Osteoblast (primary cell): ENCODE measurements at regions not wholly inside any gene's neighbourhood (a gene's known extent, or its start where the extent isn't known, plus 50 kb on each side); places are given as distances from the start of the nearest gene placed in this dataset.

Source experiments
- DNase-seq: peaks from one replicate; pipeline ENCODE4 v3.0.0; 2011; ENCODE audit warnings: low spot score, mixed read lengths; ENCODE audit not compliant: insufficient read length; ENCODE audit errors: missing footprints
- H2AFZ ChIP-seq: 2 replicates; pipeline ENCODE4 v1.6.0; 2011; ENCODE audit warnings: mild to moderate bottlenecking, low read length
- H3K27ac ChIP-seq: 2 replicates; pipeline ENCODE4 v1.5.1; 2011; ENCODE audit warnings: mild to moderate bottlenecking, low read depth, low read length, moderate library complexity
- H3K27me3 ChIP-seq: 2 replicates; pipeline ENCODE4 v1.6.0; 2012; ENCODE audit warnings: mild to moderate bottlenecking, control low read depth, inconsistent platforms, low read length, moderate library complexity; ENCODE audit not compliant: insufficient read depth
- H3K36me3 ChIP-seq: 2 replicates; pipeline ENCODE4 v1.5.1; 2011; ENCODE audit warnings: mild to moderate bottlenecking, low read length, control low read depth, moderate library complexity; ENCODE audit not compliant: insufficient read depth
- H3K4me1 ChIP-seq: 2 replicates; pipeline ENCODE4 v1.5.1; 2011; ENCODE audit warnings: mild to moderate bottlenecking, low read length, control low read depth, moderate library complexity; ENCODE audit not compliant: insufficient read depth
- H3K4me2 ChIP-seq: 2 replicates; pipeline ENCODE4 v1.6.0; 2011; ENCODE audit warnings: mild to moderate bottlenecking, low read length; ENCODE audit not compliant: insufficient read depth
- H3K4me3 ChIP-seq: fragments of 200-600 bp; sonication (generic); 3 replicates; pipeline ENCODE4 v1.5.1; 2012; ENCODE audit warnings: mild to moderate bottlenecking, low read length, inconsistent platforms; ENCODE audit not compliant: insufficient read depth
- H3K79me2 ChIP-seq: 2 replicates; pipeline ENCODE4 v1.6.0; 2012; ENCODE audit warnings: mild to moderate bottlenecking, low read length, control low read depth, inconsistent platforms; ENCODE audit not compliant: insufficient read depth
- H3K9me3 ChIP-seq: 2 replicates; pipeline ENCODE4 v1.5.1; 2011; ENCODE audit warnings: low read depth, low read length, control low read depth
- H4K20me1 ChIP-seq: 2 replicates; pipeline ENCODE4 v1.6.0; 2012; ENCODE audit warnings: mild to moderate bottlenecking, low read length, control low read depth; ENCODE audit not compliant: insufficient read depth
- TF ChIP-seq, protein P1 (sequence below): IDR thresholded peaks from 2 replicates; pipeline ENCODE4 v1.5.1; 2011; ENCODE audit warnings: mild to moderate bottlenecking, low read depth, low read length, moderate library complexity; ENCODE audit errors: extremely low read depth

GRCh38 chr11:122192634-122193255, 76.7 kb upstream of the BLID start:
- Histone ChIP-seq H3K79me2 (peaks cover 69% of the 10 kb centered on the region), H3K36me3 (peaks cover 9% of the 10 kb centered on the region), H3K4me1 (peaks cover 80% of the 10 kb centered on the region), H3K27me3 (no peaks in the 10 kb centered on the region), H3K4me3 (no peak overlapping the region), H4K20me1 (no peaks in the 10 kb centered on the region), H3K4me2 (no peak overlapping the region), H2AFZ (no peak overlapping the region), H3K9me3 (no peaks in the 10 kb centered on the region), H3K27ac (peak overlapping the region; percentile 83)
- DNase-seq, result no peak
- TF ChIP-seq, protein P1, sequence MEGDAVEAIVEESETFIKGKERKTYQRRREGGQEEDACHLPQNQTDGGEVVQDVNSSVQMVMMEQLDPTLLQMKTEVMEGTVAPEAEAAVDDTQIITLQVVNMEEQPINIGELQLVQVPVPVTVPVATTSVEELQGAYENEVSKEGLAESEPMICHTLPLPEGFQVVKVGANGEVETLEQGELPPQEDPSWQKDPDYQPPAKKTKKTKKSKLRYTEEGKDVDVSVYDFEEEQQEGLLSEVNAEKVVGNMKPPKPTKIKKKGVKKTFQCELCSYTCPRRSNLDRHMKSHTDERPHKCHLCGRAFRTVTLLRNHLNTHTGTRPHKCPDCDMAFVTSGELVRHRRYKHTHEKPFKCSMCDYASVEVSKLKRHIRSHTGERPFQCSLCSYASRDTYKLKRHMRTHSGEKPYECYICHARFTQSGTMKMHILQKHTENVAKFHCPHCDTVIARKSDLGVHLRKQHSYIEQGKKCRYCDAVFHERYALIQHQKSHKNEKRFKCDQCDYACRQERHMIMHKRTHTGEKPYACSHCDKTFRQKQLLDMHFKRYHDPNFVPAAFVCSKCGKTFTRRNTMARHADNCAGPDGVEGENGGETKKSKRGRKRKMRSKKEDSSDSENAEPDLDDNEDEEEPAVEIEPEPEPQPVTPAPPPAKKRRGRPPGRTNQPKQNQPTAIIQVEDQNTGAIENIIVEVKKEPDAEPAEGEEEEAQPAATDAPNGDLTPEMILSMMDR, result no peak

- peaks cover 66% of the 10 kb centered on the region for H3K79me2 ChIP-seq
- no peaks in the 10 kb centered on the region for H4K20me1 ChIP-seq
- peaks cover 20% of the 10 kb centered on the region for H3K36me3 ChIP-seq
- peak overlapping the region; percentile 83 for H3K27ac ChIP-seq
- no peak overlapping the region for H3K4me2 ChIP-seq
- no peak for DNase-seq
- peaks cover 6% of the 10 kb centered on the region for H3K9me3 ChIP-seq
- TF ChIP-seq, protein P1, result no peak
- no peak overlapping the region for H2AFZ ChIP-seq
- H3K4me3 ChIP-seq, result no peak overlapping the region
- no peaks in the 10 kb centered on the region for H3K27me3 ChIP-seq
- peaks cover 66% of the 10 kb centered on the region for H3K4me1 ChIP-seq
Observed at GRCh38 chr11:122190768-122191167, 74.8 kb upstream of the BLID start.

DNA sequence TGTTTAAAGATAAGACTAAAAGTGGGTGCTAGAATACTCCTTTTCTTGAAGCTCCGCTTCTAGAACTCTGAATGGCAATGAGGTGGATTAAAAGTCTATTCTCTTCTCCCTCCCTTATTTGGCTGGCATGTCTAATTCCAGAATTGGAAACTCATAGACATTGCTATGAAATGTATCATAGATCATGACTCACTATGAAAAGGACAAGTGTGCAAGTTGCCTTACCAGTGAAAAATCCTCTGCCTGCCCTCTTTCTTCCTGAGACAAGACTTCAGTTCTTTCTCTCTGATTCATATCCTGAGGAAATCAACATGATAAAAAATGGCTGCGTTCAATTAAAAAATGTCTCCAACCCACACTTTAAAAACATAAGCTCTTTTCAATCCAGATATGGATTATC, 73.2 kb upstream of the BLID start:
- H3K27ac ChIP-seq, result peak overlapping the region; percentile 83
- H3K79me2 ChIP-seq, result peaks cover 66% of the 10 kb centered on the region
- TF ChIP-seq, protein P1, result no peak
- peaks cover 62% of the 10 kb centered on the region for H3K4me1 ChIP-seq
- H4K20me1 ChIP-seq, result no peaks in the 10 kb centered on the region
- peak overlapping the region; percentile 3 for H3K4me2 ChIP-seq
- H3K36me3 ChIP-seq, result peaks cover 33% of the 10 kb centered on the region
- DNase-seq, result no peak
- H3K9me3 ChIP-seq, result peaks cover 14% of the 10 kb centered on the region
- no peak overlapping the region for H3K4me3 ChIP-seq
- H3K27me3 ChIP-seq, result no peaks in the 10 kb centered on the region
- no peak overlapping the region for H2AFZ ChIP-seq

DNA sequence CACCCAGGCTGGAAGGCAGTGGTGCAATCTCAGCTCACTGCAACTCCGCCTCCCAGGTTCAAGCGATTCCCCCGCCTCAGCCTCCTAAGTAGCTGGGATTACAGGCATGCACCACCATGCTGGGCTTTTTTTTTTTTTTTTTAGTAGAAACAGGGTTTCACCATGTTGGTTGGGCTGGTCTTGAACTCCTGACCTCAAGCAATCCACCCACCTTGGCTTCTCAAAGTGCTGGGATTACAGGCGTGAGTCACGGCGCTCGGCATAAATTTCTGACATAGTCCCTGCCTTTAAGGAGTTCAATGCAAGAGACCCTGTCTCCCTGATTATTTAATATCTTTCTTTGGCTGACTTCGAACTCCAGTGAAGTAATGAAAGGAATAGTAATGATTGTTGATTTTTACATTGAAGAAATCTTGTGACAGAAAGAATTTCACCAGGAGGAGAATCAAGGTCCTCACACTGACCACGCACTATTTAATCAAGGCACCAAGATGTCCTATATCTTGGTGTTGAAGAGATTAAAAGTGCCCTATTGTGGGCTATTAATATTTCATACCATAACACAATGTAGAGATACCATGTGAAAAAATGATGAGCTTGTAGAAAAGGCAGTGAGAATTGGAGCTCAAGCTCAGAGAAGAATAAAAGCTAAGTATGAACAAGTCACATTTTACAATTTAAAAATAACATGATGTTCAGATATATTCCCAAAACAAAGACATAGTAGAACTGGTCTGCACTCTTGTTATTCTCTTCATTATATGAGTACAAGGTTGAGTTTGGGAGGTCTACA, 71.6 kb upstream of the BLID start:
- Histone ChIP-seq H3K27me3 (no peaks in the 10 kb centered on the region), H3K27ac (peak overlapping the region; percentile 83), H3K4me2 (no peak overlapping the region), H4K20me1 (no peaks in the 10 kb centered on the region), H3K9me3 (peaks cover 14% of the 10 kb centered on the region), H2AFZ (no peak overlapping the region), H3K36me3 (peaks cover 33% of the 10 kb centered on the region), H3K4me3 (no peak overlapping the region), H3K79me2 (peaks cover 59% of the 10 kb centered on the region), H3K4me1 (peaks cover 57% of the 10 kb centered on the region)
- no peak for DNase-seq
- TF ChIP-seq, protein P1, result no peak
